ENCODE measurements at regions not wholly inside any gene's neighbourhood (a gene's known extent, or its start where the extent isn't known, plus 50 kb on each side); places are given as distances from the start of the nearest gene placed in this dataset.

GRCh38 chr6:167568407-167569024 lies 243.6 kb downstream of the TTLL2 start:
- no peaks in the 10 kb centered on the region for H3K79me2 ChIP-seq (ENCODE audit: insufficient read depth, low read length)
- no peak overlapping the region for H3K27ac ChIP-seq (ENCODE audit: extremely low read length, insufficient read depth, low read length)
- H3K9me3 ChIP-seq (ENCODE audit: low read length) = no peaks in the 10 kb centered on the region
- CTCF ChIA-PET (ENCODE audit: low intra/inter-chr PET ratio, low total read pairs) = no interaction called here
- FAIRE-seq (no peak), ATAC-seq (no peak), DNase-seq (ENCODE audit: low spot score) (no peak)
- WGBS (ENCODE audit: low lambda C conversion rate) = 80% methylated on average over 18 of the region's 18 CpGs
- POLR2A ChIA-PET = interaction anchor here (1.2 kb wide), 1 partner anchor 9 kb away, joined by 3 read pairs; no protein-coding TSS in a partner anchor
- no peaks in the 10 kb centered on the region for H4K20me1 ChIP-seq (ENCODE audit: insufficient read depth, low read length)
- no peak overlapping the region for H3K4me3 ChIP-seq (replicated peaks in 1 of 3; ENCODE audit: insufficient read depth in 1 of 3, low read depth in 2 of 3, low read length in 3 of 3)
- peaks cover 10 to 25% of the 10 kb centered on the region in 2 experiments; a peak in 4 of 5 replicates for H3K27me3 ChIP-seq (ENCODE audit: control insufficient read depth in 1 of 2, insufficient read depth in 2 of 2, low read length in 2 of 2)
- BruUV-seq (replicated peaks) = no TSS peak
- in situ Hi-C loops (cut with HindIII; ENCODE audit: extremely low pct_ligation_motif_present, low pct_unique_long_range_greater_than_20kb) = loop anchor here (5.0 kb wide), 1 partner anchor 99 kb away; no protein-coding TSS in a partner anchor
- H3K36me3 ChIP-seq (replicated peaks in 1 of 2; ENCODE audit: control insufficient read depth in 1 of 2, insufficient read depth in 2 of 2, low read length in 2 of 2) = no peaks in the 10 kb centered on the region
- intact Hi-C loops (cut with micrococcal nuclease; ENCODE audit: unreplicated experiment) = no loop called here
- no peak overlapping the region for H3K4me2 ChIP-seq (ENCODE audit: low read depth, low read length)
- no peak overlapping the region for H3K9ac ChIP-seq (ENCODE audit: insufficient read depth, low read depth, low read length)
- H2AFZ ChIP-seq (ENCODE audit: low read length) = no peak overlapping the region
- H3K4me1 ChIP-seq (ENCODE audit: insufficient read depth, low read length) = peaks cover 51% of the 10 kb centered on the region
- no peak for TF ChIP-seq KLF13 (CRISPR knock-in tag; IDR thresholded peaks at IDR 0.05)
- TF ChIP-seq ZHX2 (IDR thresholded peaks at IDR 0.05; ENCODE audit: low read depth) = no peak
- TF ChIP-seq ZHX2 (CRISPR knock-in tag; IDR thresholded peaks at IDR 0.05; ENCODE audit: borderline replicate concordance) = no peak
- no peak for TF ChIP-seq ZBTB34 (CRISPR knock-in tag; IDR thresholded peaks at IDR 0.05)
- no peak for TF ChIP-seq ZBTB7A (CRISPR knock-in tag; IDR thresholded peaks at IDR 0.05)
- TF ChIP-seq ZNF513 (CRISPR knock-in tag; conservative IDR thresholded peaks at IDR 0.05) = no peak
- TF ChIP-seq ZSCAN22 (CRISPR knock-in tag; IDR thresholded peaks at IDR 0.05) = no peak
- TF ChIP-seq DR1 (CRISPR knock-in tag; IDR thresholded peaks at IDR 0.05) = no peak
- no peak for TF ChIP-seq CSRNP2 (CRISPR knock-in tag; conservative IDR thresholded peaks at IDR 0.05; ENCODE audit: low read depth)
- no peak for TF ChIP-seq ZNF431 (CRISPR knock-in tag; IDR thresholded peaks at IDR 0.05; ENCODE audit: borderline replicate concordance, low read depth)
- no peak for TF ChIP-seq ZBTB14 (CRISPR knock-in tag; IDR thresholded peaks at IDR 0.05)
- TF ChIP-seq AKAP8 (CRISPR knock-in tag; IDR thresholded peaks at IDR 0.05) = no peak
